TTC549 (cell line): ENCODE measurements at regions not wholly inside any gene's neighbourhood (a gene's known extent, or its start where the extent isn't known, plus 50 kb on each side); places are given as distances from the start of the nearest gene placed in this dataset.

Source experiments
- FAIRE-seq: peaks from 2 replicates; lab custom pipeline; 2012; peaks lifted over from hg19 to GRCh38; lab: Jason Lieb, UNC

- no peak for FAIRE-seq
These were observed 81.3 kb upstream of the TNS3 start for GRCh38 chr7:47663213-47663612.

GRCh38 chr7:47661051-47661714 is 79.3 kb upstream of the TNS3 start:
- FAIRE-seq = no peak

- FAIRE-seq = no peak
These were observed 78.0 kb upstream of the TNS3 start for GRCh38 chr7:47659664-47660462.

- no peak for FAIRE-seq
These were observed 77.2 kb upstream of the TNS3 start for GRCh38 chr7:47658886-47659635.

GRCh38 chr7:47657126-47657525 is 75.2 kb upstream of the TNS3 start:
- no peak for FAIRE-seq

- no peak for FAIRE-seq
These were observed 72.9 kb upstream of the TNS3 start for GRCh38 chr7:47654672-47655298.

GRCh38 chr7:47653550-47654411 is 71.9 kb upstream of the TNS3 start:
- FAIRE-seq = no peak

GRCh38 chr7:47652591-47652990 is 70.7 kb upstream of the TNS3 start:
- no peak for FAIRE-seq

GRCh38 chr7:47651355-47652317 is 69.7 kb upstream of the TNS3 start:
- FAIRE-seq = peak; percentile 53

- no peak for FAIRE-seq
These were observed 68.0 kb upstream of the TNS3 start for GRCh38 chr7:47649919-47650318.

- FAIRE-seq = no peak
These were observed 66.5 kb upstream of the TNS3 start for GRCh38 chr7:47648275-47648925.

GRCh38 chr7:47647918-47648250 is 66.0 kb upstream of the TNS3 start:
- FAIRE-seq = no peak

- no peak for FAIRE-seq
These were observed 65.4 kb upstream of the TNS3 start for GRCh38 chr7:47647181-47647917.

GRCh38 chr7:47643716-47644400 is 61.9 kb upstream of the TNS3 start:
- no peak for FAIRE-seq

- no peak for FAIRE-seq
These were observed 58.4 kb upstream of the TNS3 start for GRCh38 chr7:47640265-47640664.

- FAIRE-seq = no peak
These were observed 57.7 kb upstream of the TNS3 start for GRCh38 chr7:47639495-47640110.

GRCh38 chr7:47638679-47639315 is 56.9 kb upstream of the TNS3 start:
- no peak for FAIRE-seq
